HG03280 (cell line): ENCODE measurements at regions not wholly inside any gene's neighbourhood (a gene's known extent, or its start where the extent isn't known, plus 50 kb on each side); places are given as distances from the start of the nearest gene placed in this dataset.

Source experiments
- ATAC-seq: cut with Tn5 transposase; IDR thresholded peaks from one replicate; pipeline ENCODE4 v1.9.1; 2021; ENCODE audit warnings: mild to moderate bottlenecking, moderate library complexity; ENCODE audit not compliant: unreplicated experiment

DNA sequence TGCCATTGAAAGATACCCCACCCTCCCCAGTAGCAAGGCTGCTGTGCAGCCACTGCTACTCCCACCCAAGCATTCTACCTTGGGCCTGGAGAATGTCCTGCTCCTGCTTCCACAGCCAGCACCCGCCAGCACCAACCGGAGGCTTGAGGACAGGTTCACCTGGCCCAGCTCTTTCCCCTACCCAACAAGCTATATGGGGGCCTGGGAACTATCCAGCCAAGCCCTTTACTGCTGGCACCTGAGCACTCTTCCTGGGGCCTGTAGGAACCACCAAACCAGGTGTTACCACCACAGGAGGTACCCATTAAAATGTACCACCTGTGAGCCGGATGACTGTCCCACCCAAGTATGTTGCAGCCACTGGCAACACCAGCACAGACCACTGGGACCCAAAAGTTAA, 86.1 kb upstream of the GHR start:
- ATAC-seq = no peak

DNA sequence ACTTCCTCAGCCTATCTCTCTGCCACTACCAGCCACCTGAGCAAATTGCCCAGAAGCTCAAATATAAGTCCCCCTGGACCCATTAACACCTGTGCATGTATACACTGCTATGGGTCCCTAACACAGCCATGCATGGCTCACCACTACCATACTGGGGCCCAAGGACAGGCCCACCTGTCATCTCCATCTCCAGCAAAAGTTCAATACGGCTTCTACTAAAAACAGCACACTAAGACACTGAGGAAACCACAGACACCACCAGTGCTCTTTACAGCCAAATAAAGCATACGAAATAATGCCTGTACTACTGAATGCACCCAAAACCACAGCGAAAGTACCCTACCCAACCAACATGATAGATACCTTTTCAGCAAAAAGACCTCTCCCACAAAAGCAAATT, 85.6 kb upstream of the GHR start:
- ATAC-seq = no peak

DNA sequence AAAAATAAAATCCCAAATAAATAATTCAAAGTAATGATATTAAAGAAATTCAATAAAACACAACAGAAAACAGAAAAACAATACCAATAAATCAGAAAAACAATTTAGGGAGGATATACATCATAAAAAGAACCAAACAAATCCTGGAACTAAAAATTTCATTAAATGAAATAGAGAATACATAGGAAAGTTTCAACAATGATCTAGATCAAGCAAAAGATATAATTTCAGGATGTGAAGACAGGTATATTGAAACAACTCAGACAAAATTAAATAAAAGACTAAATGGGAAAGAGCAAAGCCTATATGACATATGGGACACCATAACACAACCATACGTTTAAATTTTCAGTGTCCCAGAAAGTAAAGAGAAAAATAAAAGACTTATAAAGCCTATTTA, 85.1 kb upstream of the GHR start:
- ATAC-seq = no peak

DNA sequence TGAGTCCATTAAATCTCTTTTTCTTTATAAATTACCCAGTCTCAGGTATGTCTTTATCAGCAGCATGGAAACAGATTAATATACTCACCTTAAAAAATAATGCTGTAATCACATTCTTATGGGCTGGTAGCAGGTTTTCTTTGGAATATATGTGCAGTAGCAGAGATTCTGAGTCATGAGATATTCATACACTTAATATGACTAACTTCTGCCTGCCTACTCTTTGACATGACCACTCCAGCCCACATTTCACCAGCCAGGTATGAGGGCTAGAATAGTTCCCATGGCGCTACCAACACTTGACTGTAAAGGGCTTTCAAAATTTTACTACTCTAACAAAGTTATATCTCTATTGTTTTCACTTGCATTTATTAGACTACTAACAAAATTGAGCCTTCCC, 74.1 kb upstream of the GHR start:
- no peak for ATAC-seq

DNA sequence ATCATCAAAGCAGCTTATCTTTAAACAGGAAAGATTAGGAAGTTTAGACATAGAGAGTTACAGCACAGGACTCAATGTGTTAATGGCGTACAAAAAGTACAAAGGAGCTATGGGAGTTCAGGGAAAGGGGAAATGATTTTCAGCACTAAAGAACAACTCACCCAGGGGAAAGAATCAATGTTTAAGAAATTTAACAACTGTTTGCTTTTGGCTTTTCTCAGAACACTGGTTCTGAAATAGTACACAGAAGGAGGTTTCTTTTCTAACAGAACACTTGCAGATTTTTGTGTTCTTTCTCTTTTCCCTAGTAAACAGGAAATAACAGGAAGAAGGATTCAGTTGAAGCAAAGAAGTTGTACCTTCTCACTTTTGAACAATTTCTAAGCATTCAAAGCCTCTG, 71.3 kb upstream of the GHR start:
- ATAC-seq = no peak

DNA sequence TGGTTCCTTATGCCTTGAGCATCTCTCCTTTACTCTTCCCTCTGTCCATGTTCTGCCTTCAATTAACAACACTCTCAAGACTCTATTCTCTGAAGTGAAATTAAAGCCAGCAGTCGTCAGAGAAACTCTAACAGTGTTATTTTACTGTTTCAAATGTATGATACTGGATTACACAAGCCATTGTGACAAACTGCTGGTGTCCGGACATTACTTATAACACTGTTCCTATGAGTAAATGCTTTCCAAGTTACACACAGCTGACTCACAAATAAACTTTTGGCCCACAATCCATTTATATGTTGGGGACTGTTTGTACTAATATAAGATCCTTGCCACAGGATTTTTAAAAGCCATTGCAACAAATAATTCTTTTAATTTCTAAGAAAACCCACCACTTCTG, 63.2 kb upstream of the GHR start:
- ATAC-seq = no peak

DNA sequence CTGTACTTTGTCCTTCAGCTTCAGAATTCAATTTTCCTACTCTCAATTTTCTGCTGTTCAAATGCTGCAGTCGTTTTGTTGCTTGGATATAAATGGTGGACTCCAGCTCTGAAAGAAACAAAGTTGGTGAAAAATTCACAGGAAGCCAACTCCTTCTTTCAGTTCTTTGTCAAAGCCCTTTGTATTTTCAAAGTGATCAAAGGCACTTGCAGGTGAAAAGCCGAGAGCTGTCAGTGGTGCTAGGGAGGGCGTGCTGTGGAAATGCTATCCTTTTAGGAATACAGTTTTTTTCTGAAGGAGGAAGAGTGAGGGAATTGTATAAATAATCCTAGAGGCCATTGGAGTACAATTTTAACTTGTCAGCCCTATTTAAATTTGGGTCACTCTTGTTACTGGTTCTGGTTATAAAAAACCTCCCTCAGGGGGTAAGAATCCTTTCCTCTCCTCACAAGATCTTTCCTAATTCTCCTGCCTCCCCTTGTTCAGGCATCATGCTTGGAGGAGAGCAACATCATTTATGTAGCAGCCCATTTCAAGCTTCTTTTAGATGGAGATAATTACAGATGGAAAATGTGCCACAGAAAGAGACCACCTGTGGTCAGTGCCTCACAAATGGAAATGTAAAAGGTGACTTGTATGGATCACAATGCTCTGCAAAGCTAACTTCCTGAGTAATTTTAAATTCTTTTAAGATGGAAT, 62.5 kb upstream of the GHR start:
- ATAC-seq = no peak

DNA sequence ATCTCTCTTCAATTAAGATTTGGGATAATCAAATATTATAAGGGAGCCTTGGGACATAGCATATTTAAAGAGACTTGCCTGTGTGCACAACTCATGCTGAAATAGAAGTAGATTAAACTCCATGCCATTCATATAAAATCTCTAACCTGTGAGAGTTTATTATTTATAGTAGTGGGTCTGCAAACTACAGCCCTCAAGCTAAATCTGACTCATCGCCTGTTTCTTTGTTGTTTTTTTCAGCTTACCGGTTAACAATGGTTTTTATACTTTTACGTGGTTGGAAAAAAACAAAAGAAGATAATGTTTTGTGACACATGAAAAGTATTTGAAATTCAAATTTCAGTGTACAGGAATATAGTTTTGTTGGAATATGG, 61.9 kb upstream of the GHR start:
- ATAC-seq = no peak

DNA sequence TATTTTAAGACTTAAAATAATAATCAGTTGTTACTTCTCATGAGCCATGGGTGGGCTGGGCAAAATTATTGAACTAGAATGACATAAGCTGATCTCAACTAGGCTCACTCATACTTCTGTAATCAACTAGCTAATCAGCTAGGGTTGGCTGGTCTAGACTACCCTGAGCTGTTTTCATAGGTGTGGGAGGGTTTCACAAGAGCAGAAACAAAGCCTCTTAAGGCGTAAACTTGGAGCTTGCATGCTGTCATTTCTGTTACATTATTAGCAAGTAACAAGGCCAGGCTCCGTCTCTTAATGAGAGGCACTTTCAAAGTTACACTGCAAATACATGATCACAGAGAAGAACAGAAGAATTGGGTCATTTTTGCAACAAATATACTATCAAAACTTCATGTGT, 57.2 kb upstream of the GHR start:
- ATAC-seq = peak; percentile 62
